ENCODE measurements at regions not wholly inside any gene's neighbourhood (a gene's known extent, or its start where the extent isn't known, plus 50 kb on each side); places are given as distances from the start of the nearest gene placed in this dataset.

- no peaks in the 10 kb centered on the region for H3K9me3 ChIP-seq (ENCODE audit: low read depth)
- no peak for TF ChIP-seq CTCF (IDR thresholded peaks at IDR 0.05; ENCODE audit: poor library complexity)
- no peak for TF ChIP-seq EZH2phosphoT487 (IDR thresholded peaks at IDR 0.05; ENCODE audit: low read depth, severe bottlenecking, unreplicated experiment)
- TF ChIP-seq EZH2 (IDR thresholded peaks at IDR 0.05; ENCODE audit: borderline replicate concordance): no peak
- WGBS (ENCODE audit: low lambda C conversion rate, missing lambda C conversion rate): 91% methylated on average over 3 of the region's 3 CpGs
- H2AFZ ChIP-seq: no peak overlapping the region
- no peaks in the 10 kb centered on the region for H3K36me3 ChIP-seq (replicated peaks; ENCODE audit: insufficient read depth, low read depth)
- H3K79me2 ChIP-seq: no peaks in the 10 kb centered on the region
- H3K4me3 ChIP-seq: no peak overlapping the region
- H4K20me1 ChIP-seq (ENCODE audit: insufficient read depth, poor library complexity, severe bottlenecking): no peaks in the 10 kb centered on the region
- H3K27me3 ChIP-seq: no peaks in the 10 kb centered on the region
- H3K4me1 ChIP-seq (ENCODE audit: insufficient read depth): peaks cover 13% of the 10 kb centered on the region
- peak overlapping the region; percentile 55 for H3K4me2 ChIP-seq
- H3K9me2 ChIP-seq (replicated peaks; ENCODE audit: insufficient read depth): no peaks in the 10 kb centered on the region
- DNase-seq (ENCODE audit: low spot score): no peak
- no peak overlapping the region for H3K27ac ChIP-seq
Observed at GRCh38 chr2:196284144-196284844, 112.9 kb upstream of the STK17B start.

DNA sequence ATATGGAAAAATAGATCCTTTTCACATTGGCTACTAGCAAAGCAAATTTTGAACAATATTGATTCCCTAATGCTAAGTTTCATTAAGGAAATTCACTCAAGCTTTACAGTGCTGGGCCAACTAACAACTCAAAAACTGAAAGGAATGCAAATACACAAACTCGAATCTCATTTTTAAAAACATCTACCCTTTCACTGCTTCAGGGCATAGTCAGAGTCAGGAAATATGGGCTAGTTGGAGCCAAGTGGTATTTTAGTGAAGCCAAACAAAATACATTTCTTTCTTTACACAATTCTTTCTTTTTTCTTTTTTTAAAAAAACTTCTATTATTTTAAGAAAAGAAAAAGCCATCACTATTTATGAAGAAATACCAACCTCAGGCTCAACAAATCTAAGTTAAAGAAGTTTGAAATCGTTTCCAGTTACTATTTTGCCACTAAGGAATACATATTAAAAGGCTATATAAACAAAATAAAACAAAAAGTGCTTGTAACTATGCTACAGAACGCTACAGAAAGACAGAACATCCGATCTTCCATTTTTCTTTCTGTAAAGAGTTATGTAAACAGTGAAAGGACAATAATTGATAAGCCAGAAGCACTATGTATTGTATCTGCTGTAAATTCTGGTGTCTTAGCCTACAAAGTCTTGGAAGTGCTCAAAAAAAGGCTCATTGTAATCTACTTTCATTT lies 113.6 kb upstream of the STK17B start:
- Histone ChIP-seq H4K20me1 (ENCODE audit: insufficient read depth, poor library complexity, severe bottlenecking) (no peaks in the 10 kb centered on the region), H2AFZ (no peak overlapping the region), H3K4me2 (peak overlapping the region; percentile 55), H3K79me2 (no peaks in the 10 kb centered on the region), H3K27me3 (no peaks in the 10 kb centered on the region), H3K27ac (peak overlapping the region; percentile 15), H3K9me2 (replicated peaks; ENCODE audit: insufficient read depth) (no peaks in the 10 kb centered on the region), H3K36me3 (replicated peaks; ENCODE audit: insufficient read depth, low read depth) (no peaks in the 10 kb centered on the region), H3K4me1 (ENCODE audit: insufficient read depth) (peaks cover 13% of the 10 kb centered on the region), H3K9me3 (ENCODE audit: low read depth) (no peaks in the 10 kb centered on the region), H3K4me3 (no peak overlapping the region)
- no peak for DNase-seq (ENCODE audit: low spot score)
- TF ChIP-seq EZH2phosphoT487 (IDR thresholded peaks at IDR 0.05; ENCODE audit: low read depth, severe bottlenecking, unreplicated experiment): no peak
- no peak for TF ChIP-seq EZH2 (IDR thresholded peaks at IDR 0.05; ENCODE audit: borderline replicate concordance)
- TF ChIP-seq CTCF (IDR thresholded peaks at IDR 0.05; ENCODE audit: poor library complexity): no peak
- WGBS (ENCODE audit: low lambda C conversion rate, missing lambda C conversion rate): 42% methylated on average over 4 of the region's 4 CpGs

- TF ChIP-seq EZH2 (IDR thresholded peaks at IDR 0.05; ENCODE audit: borderline replicate concordance) (no peak), CTCF (IDR thresholded peaks at IDR 0.05; ENCODE audit: poor library complexity) (no peak)
- Histone ChIP-seq H3K79me2 (no peaks in the 10 kb centered on the region), H4K20me1 (ENCODE audit: insufficient read depth, poor library complexity, severe bottlenecking) (no peaks in the 10 kb centered on the region), H3K4me2 (no peak overlapping the region), H3K4me1 (ENCODE audit: insufficient read depth) (peaks cover 13% of the 10 kb centered on the region), H3K27ac (no peak overlapping the region), H3K4me3 (no peak overlapping the region), H3K9me2 (replicated peaks; ENCODE audit: insufficient read depth) (no peaks in the 10 kb centered on the region), H3K36me3 (replicated peaks; ENCODE audit: insufficient read depth, low read depth) (no peaks in the 10 kb centered on the region), H2AFZ (no peak overlapping the region), H3K9me3 (ENCODE audit: low read depth) (no peaks in the 10 kb centered on the region), H3K27me3 (no peaks in the 10 kb centered on the region)
- no peak for DNase-seq (ENCODE audit: low spot score)
Observed at GRCh38 chr2:196286821-196287220, 115.4 kb upstream of the STK17B start.

Measured in hepatocyte (in vitro differentiated cells).